NT2/D1 (cell line): ENCODE measurements at regions not wholly inside any gene's neighbourhood (a gene's known extent, or its start where the extent isn't known, plus 50 kb on each side); places are given as distances from the start of the nearest gene placed in this dataset.
"Not testable (repeated sequence)": the region's sequence is repeated elsewhere in the genome, so short reads cannot be mapped to it uniquely, and the experiment has no call there.

Source experiments
- DNase-seq: peaks from one replicate; pipeline ENCODE4 v3.0.0-alpha.2; 2011; ENCODE audit warnings: low read depth, low spot score
- H3K27me3 ChIP-seq: 2 replicates; pipeline ENCODE4 v1.6.0; 2011; ENCODE audit warnings: mild to moderate bottlenecking; ENCODE audit not compliant: insufficient read length, insufficient read depth
- H3K36me3 ChIP-seq: 2 replicates; pipeline ENCODE4 v1.6.1; 2011; ENCODE audit warnings: mild to moderate bottlenecking, low read length, mixed read lengths; ENCODE audit not compliant: insufficient read depth, insufficient read length
- H3K4me1 ChIP-seq: 2 replicates; pipeline ENCODE4 v1.5.1; 2011; ENCODE audit not compliant: insufficient read depth, insufficient read length
- H3K4me3 ChIP-seq: 2 replicates; pipeline ENCODE4 v1.5.1; 2011; ENCODE audit warnings: low read depth; ENCODE audit not compliant: insufficient read length
- H3K9ac ChIP-seq: 2 replicates; pipeline ENCODE4 v1.6.0; 2011; ENCODE audit warnings: low read depth; ENCODE audit not compliant: insufficient read length
- H3K9me3 ChIP-seq: 2 replicates; pipeline ENCODE4 v1.5.1; 2011; ENCODE audit warnings: mild to moderate bottlenecking, low read length; ENCODE audit not compliant: insufficient read depth
- SUZ12 ChIP-seq: IDR thresholded peaks from 2 replicates; pipeline ENCODE4 v1.6.1; 2011; ENCODE audit not compliant: insufficient read length, insufficient read depth; ENCODE audit errors: extremely low read depth
- ZNF274 ChIP-seq: IDR thresholded peaks from 2 replicates; pipeline ENCODE4 v1.6.1; 2011; ENCODE audit warnings: mild to moderate bottlenecking, low read depth, low read length

GRCh38 chr17:64718058-64718457 lies 56.0 kb upstream of the SMURF2 start:
- Histone ChIP-seq H3K9ac (no peak overlapping the region), H3K36me3 (no peaks in the 10 kb centered on the region), H3K4me3 (no peak overlapping the region), H3K9me3 (no peaks in the 10 kb centered on the region), H3K27me3 (no peaks in the 10 kb centered on the region), H3K4me1 (no peaks in the 10 kb centered on the region)
- no peak for DNase-seq
- TF ChIP-seq ZNF274, result no peak
- TF ChIP-seq SUZ12, result no peak

DNA sequence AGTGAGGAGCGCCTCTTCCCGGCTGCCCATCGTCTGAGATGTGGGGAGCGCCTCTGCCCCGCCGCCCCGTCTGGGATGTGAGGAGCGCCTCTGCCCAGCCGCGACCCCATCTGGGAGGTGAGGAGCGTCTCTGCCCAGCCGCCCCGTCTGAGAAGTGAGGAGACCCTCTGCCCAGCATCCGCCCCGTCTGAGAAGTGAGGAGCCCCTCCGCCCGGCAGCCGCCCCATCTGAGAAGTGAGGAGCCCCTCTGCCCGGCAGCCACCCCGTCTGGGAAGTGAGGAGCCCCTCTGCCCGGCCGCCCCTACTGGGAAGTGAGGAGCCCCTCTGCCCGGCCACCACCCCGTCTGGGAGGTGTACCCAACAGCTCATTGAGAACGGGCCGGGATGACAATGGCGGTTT lies 54.4 kb upstream of the SMURF2 start:
- DNase-seq, H3K27me3 ChIP-seq, H3K4me1 ChIP-seq, H3K9me3 ChIP-seq, H3K36me3 ChIP-seq, H3K9ac ChIP-seq, H3K4me3 ChIP-seq: not testable (repeated sequence)

DNA sequence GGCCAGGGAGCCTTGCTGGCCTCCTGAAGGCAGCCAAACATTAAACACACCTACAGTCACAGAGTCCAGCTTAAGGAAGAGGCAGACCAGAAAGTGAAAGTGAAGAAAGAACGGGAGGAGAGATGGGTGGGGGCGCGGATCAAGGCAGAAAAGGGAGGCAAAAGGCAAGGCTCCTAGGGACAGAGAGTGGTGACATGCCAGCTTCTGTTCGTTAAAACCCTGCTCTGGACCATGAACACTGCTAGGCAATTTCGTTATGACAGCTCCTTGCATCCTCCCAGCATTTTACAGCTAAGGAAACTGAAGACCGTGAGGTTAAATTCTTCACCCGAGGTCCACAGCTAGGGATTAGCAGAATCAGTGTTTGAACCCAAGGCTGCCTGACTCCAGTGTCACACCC lies 51.7 kb upstream of the SMURF2 start:
- H3K9ac ChIP-seq, H3K4me1 ChIP-seq, H3K9me3 ChIP-seq, H3K36me3 ChIP-seq, H3K4me3 ChIP-seq, H3K27me3 ChIP-seq, DNase-seq: not testable (repeated sequence)

DNA sequence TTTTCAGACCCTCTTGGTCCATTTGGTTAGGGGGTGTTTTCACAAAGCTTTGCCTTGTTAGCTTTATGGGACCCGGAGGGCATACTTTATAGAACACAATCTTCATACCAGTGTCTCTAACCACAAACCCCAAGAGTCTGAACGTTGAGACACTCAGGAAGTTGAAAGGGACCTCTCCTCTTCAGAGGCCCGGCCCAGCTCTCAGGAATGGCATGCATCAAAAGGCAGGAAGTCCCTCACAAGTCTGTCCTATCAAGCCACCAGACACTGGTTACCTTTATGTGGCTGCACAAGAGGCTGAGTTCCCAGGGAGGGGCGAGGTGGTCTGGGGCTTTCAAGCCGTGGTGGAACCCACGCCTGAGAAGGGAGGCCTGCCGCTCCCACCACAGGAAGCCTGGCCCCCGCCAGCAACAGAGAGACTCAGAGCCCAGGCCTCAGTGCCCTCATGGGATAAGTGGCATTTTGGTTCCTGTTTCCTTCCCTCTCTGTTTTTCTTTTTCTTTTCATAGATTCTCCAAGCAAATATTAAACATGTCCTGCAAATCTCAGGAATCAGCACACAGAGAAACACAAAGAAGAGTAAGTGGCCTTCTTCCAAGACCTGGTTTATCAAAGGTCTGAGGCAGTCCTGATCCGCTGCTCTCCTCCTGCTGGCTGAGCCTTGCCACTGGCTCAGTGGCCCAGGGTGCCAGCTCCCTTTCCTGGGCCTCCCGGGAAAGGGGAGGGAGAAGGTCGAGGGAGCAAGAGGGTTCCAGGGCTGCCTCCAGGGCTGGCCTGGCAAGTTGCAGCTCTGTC lies 50.6 kb upstream of the SMURF2 start:
- not testable (repeated sequence) for H3K9me3 ChIP-seq, H3K4me1 ChIP-seq, DNase-seq, H3K36me3 ChIP-seq, H3K27me3 ChIP-seq, H3K4me3 ChIP-seq, H3K9ac ChIP-seq
